ENCODE measurements at regions not wholly inside any gene's neighbourhood (a gene's known extent, or its start where the extent isn't known, plus 50 kb on each side); places are given as distances from the start of the nearest gene placed in this dataset.

GRCh38 chr7:121797657-121798452 is 75.1 kb upstream of the PTPRZ1 start:
- H3K4me3 ChIP-seq (ENCODE audit: low read depth, low read length), result no peak overlapping the region
- TF ChIP-seq CTCF (IDR thresholded peaks at IDR 0.05; ENCODE audit: borderline replicate concordance, insufficient read depth, low read depth, low read length), result no peak

GRCh38 chr7:121796936-121797656 is 75.9 kb upstream of the PTPRZ1 start:
- TF ChIP-seq CTCF (IDR thresholded peaks at IDR 0.05; ENCODE audit: borderline replicate concordance, insufficient read depth, low read depth, low read length), result no peak
- H3K4me3 ChIP-seq (ENCODE audit: low read depth, low read length), result no peak overlapping the region

- TF ChIP-seq CTCF (IDR thresholded peaks at IDR 0.05; ENCODE audit: borderline replicate concordance, insufficient read depth, low read depth, low read length), result no peak
- no peak overlapping the region for H3K4me3 ChIP-seq (ENCODE audit: low read depth, low read length)
Measured at GRCh38 chr7:121796381-121796780, 76.6 kb upstream of the PTPRZ1 start.

GRCh38 chr7:121795736-121796135 is 77.2 kb upstream of the PTPRZ1 start:
- H3K4me3 ChIP-seq (ENCODE audit: low read depth, low read length), result no peak overlapping the region
- TF ChIP-seq CTCF (IDR thresholded peaks at IDR 0.05; ENCODE audit: borderline replicate concordance, insufficient read depth, low read depth, low read length), result no peak

- H3K4me3 ChIP-seq (ENCODE audit: low read depth, low read length), result no peak overlapping the region
- TF ChIP-seq CTCF (IDR thresholded peaks at IDR 0.05; ENCODE audit: borderline replicate concordance, insufficient read depth, low read depth, low read length), result no peak
Measured at GRCh38 chr7:121793716-121794115, 79.2 kb upstream of the PTPRZ1 start.

GRCh38 chr7:121777672-121778071 is 95.3 kb upstream of the PTPRZ1 start:
- no peak overlapping the region for H3K4me3 ChIP-seq (ENCODE audit: low read depth, low read length)
- TF ChIP-seq CTCF (IDR thresholded peaks at IDR 0.05; ENCODE audit: borderline replicate concordance, insufficient read depth, low read depth, low read length), result no peak

- no peak for TF ChIP-seq CTCF (IDR thresholded peaks at IDR 0.05; ENCODE audit: borderline replicate concordance, insufficient read depth, low read depth, low read length)
Measured at GRCh38 chr7:121774563-121774962, 98.4 kb upstream of the PTPRZ1 start.

More at GRCh38 chr7:121774563-121774962, 98.4 kb upstream of the PTPRZ1 start:
- no peak overlapping the region for H3K4me3 ChIP-seq (ENCODE audit: low read depth, low read length)
